Heart left ventricle (tissue), 16 donors: ENCODE measurements at regions not wholly inside any gene's neighbourhood (a gene's known extent, or its start where the extent isn't known, plus 50 kb on each side); places are given as distances from the start of the nearest gene placed in this dataset.

Experiments
- ATAC-seq, 4 donors: fragments of 200-7000 bp; cut with Tn5 transposase; one replicate each; pipeline ENCODE4 v1.9.1; 2020 to 2022; ENCODE audit warnings: moderate library complexity in 4 of 4, mild to moderate bottlenecking in 3 of 4, moderate number of reproducible peaks in 1 of 4
- DNase-seq, 5 donors: peaks; one replicate each; pipeline ENCODE4 v3.0.0-alpha.2; 2020
- H3K27ac ChIP-seq, 12 donors: fragments of 200-600 bp; sonication (generic) in 4 of 12; one replicate each; pipeline versions ENCODE4 v1.5.0 to v1.8.0; 2016 to 2022; ENCODE audit warnings: mild to moderate bottlenecking in 2 of 12
- H3K27me3 ChIP-seq, 9 donors: fragments of 200-600 bp; sonication (generic) in 2 of 9; one replicate each; pipeline versions ENCODE4 v1.5.1 to v1.8.0; 2016 to 2022; ENCODE audit warnings: mild to moderate bottlenecking in 3 of 9
- H3K36me3 ChIP-seq, 9 donors: fragments of 200-600 bp; sonication (generic) in 2 of 9; one replicate each; pipeline versions ENCODE4 v1.5.0 to v1.8.0; 2018 to 2022; ENCODE audit warnings: mild to moderate bottlenecking in 2 of 9
- H3K4me1 ChIP-seq, 12 donors: fragments of 200-600 bp; sonication (generic) in 4 of 12; one replicate each; pipeline versions ENCODE4 v1.5.0 to v1.8.0; 2016 to 2022; ENCODE audit warnings: mild to moderate bottlenecking in 3 of 12
- H3K4me3 ChIP-seq, 12 donors: fragments of 200-600 bp; sonication (generic) in 4 of 12; one replicate each; pipeline versions ENCODE4 v1.5.0 to v1.8.0; 2017 to 2022; ENCODE audit warnings: mild to moderate bottlenecking in 9 of 12, moderate library complexity in 4 of 12
- H3K9me3 ChIP-seq, 12 donors: fragments of 200-600 bp; sonication (generic) in 4 of 12; one replicate each; pipeline versions ENCODE4 v1.5.0 to v1.8.0; 2016 to 2022; ENCODE audit warnings: mild to moderate bottlenecking in 1 of 12
- POLR2A ChIP-seq, 2 donors: fragments of 450-650 bp; IDR thresholded peaks; one replicate each; pipeline ENCODE4 v1.6.1; 2017; ENCODE audit warnings: antibody characterized with exemption in 2 of 2, mild to moderate bottlenecking in 2 of 2, moderate library complexity in 2 of 2
- WGBS, 4 donors: extraction: QIAGEN DNeasy Blood & Tissue Kit in 2 of 4; methylation state at CpG; one replicate each; pipeline versions ENCODE4 v1.1.5 to v1.1.7; 2013 to 2018; 5-methylcytosine and 5-hydroxymethylcytosine counted together
- intact Hi-C, 10 donors: fragments of 100-400 bp; cut with DNase I; formaldehyde crosslinking; loops; one replicate each; pipeline versions ENCODE4 v1.11.1 to v1.14.2; 2022
- TF ChIP-seq, protein P1 (sequence below), 12 donors: fragments of 200-600 bp; sonication (generic) in 4 of 12; IDR thresholded peaks; one replicate each; pipeline versions ENCODE4 v1.5.0 to v1.8.0; 2018 to 2022; ENCODE audit warnings: antibody characterized with exemption in 12 of 12, mild to moderate bottlenecking in 5 of 12
- donor health status: ischemic (EF 13 %, LVEDD 7.1; RV severe dilation, severe dysfunction).
- donor health status: healthy with polysubstance abuse.
- donor health status: DM: no; HTN: yes; CAD: no.
- donor health status: DM: no; HTN: no; CAD: no.
- donor health status: ischemic (EF 25% LVEDD 6.9; RV normal size, moderate dysfunction).
- donor health status: ischemic (EF 25% LVEDD 5.7; RV mildly dilated, moderate dysfunction).
- donor health status: healthy.
- donor health status: DM: yes; HTN: yes; CAD: no.
- donor health status: ischemic (EF 35%, LVEDD 5.7; RV mildly dilated, moderate dysfunction).
- donor health status: nonischemic (EF 11% LVEDD 7.7; RV severe dilation, severe dysfunction).
- donor health status: DM: yes; HTN: yes; CAD: no.
- donor health status: PGD.
- donor health status: ischemic (EF 29% LVEDD 5.4; RV normal size, mild dysfunction).
- donor health status: nonischemic (EF 23%, LVEDD 6.1; RV moderate dilation, normal function).

DNA sequence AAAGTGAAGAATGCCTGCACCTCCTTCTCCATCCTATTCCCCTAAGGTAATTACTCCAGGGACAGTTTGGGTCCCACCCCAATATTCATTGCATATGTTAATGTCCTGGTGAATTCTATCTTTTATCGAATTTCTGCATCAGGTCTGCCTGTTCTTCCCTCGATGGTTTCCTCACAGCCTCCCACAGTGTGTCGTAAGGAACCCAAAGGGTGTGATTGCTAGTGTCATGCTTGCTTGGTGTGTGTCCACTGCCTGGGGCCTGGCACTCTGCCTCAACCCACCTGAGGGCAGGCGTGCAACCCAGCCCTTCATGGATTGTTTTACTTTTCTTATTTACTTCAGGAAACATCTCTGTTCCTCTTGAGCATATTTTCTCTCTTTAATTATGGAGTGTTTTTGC, 60.2 kb upstream of the CYSLTR2 start:
- H3K27ac ChIP-seq = no peak overlapping the region
- TF ChIP-seq, protein P1, sequence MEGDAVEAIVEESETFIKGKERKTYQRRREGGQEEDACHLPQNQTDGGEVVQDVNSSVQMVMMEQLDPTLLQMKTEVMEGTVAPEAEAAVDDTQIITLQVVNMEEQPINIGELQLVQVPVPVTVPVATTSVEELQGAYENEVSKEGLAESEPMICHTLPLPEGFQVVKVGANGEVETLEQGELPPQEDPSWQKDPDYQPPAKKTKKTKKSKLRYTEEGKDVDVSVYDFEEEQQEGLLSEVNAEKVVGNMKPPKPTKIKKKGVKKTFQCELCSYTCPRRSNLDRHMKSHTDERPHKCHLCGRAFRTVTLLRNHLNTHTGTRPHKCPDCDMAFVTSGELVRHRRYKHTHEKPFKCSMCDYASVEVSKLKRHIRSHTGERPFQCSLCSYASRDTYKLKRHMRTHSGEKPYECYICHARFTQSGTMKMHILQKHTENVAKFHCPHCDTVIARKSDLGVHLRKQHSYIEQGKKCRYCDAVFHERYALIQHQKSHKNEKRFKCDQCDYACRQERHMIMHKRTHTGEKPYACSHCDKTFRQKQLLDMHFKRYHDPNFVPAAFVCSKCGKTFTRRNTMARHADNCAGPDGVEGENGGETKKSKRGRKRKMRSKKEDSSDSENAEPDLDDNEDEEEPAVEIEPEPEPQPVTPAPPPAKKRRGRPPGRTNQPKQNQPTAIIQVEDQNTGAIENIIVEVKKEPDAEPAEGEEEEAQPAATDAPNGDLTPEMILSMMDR (IDR thresholded peaks at IDR 0.05) = no peak
- TF ChIP-seq POLR2A (IDR thresholded peaks at IDR 0.05) = no peak
- H3K9me3 ChIP-seq = peaks cover 0 to 16% (median 0%) of the 10 kb centered on the region in 12 donors
- H3K27me3 ChIP-seq = no peaks in the 10 kb centered on the region
- intact Hi-C loops = loop anchor here in 3 of 10 donors (10.0 kb wide), 3 partner anchors 141 to 691 kb away; no protein-coding TSS in a partner anchor
- peaks cover 0 to 5% (median 0%) of the 10 kb centered on the region in 12 donors for H3K4me1 ChIP-seq
- H3K36me3 ChIP-seq = no peaks in the 10 kb centered on the region
- H3K4me3 ChIP-seq = no peak overlapping the region
- 85 to 96% (median 90%) methylated on average over 4 of the region's 4 CpGs for WGBS, 4 donors
- DNase-seq (no peak), ATAC-seq (no peak)

DNA sequence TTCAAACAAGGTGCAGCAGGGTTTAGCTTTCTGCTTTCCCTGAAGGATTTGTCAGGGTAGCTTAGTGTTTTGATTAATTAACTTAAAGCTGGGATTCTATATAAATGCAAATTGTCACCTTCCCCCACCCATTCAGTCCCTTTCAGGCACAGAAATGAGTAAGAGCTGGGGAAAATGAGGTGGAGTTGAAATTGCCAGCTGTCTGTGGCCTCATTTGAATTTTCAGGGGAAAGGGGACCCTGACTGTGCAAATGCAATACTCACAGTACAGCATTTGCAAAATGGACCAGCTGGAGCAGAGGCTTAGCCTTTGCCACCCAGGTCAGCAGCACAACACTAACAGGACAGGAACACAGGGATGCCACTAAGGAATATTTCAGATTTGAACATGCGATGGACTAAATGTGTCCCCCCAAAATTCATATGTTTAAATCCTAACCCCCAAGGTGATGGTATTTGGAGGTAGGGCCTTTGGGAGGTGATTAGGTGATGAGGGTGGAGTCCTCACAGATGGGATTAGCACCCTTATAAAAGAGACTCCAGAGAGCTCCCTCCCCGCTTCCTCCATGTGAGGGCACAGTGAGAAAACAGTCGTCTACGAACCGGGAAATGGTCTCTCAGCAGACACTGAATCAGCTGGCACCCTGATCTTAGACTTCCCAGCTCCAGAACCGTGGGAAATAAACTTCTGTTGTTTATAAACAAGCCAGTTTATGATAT, 59.5 kb upstream of the CYSLTR2 start:
- peaks cover 0 to 17% (median 0%) of the 10 kb centered on the region in 12 donors for H3K9me3 ChIP-seq
- H3K36me3 ChIP-seq = no peaks in the 10 kb centered on the region
- ATAC-seq = no peak
- WGBS, 4 donors = 52 to 68% (median 58%) methylated on average over 6 of the region's 6 CpGs
- intact Hi-C loops = loop anchor here in 6 of 10 donors (2.0 to 10.0 kb wide), 4 partner anchors 141 to 691 kb away; no protein-coding TSS in a partner anchor
- H3K27ac ChIP-seq = peak overlapping the region in 1 of 12 donors; percentile 19
- H3K27me3 ChIP-seq = no peaks in the 10 kb centered on the region
- TF ChIP-seq, protein P1 (IDR thresholded peaks at IDR 0.05) = no peak
- TF ChIP-seq POLR2A (IDR thresholded peaks at IDR 0.05) = no peak
- H3K4me1 ChIP-seq = peaks cover 0 to 5% (median 0%) of the 10 kb centered on the region in 12 donors
- no peak overlapping the region for H3K4me3 ChIP-seq
- no peak for DNase-seq

DNA sequence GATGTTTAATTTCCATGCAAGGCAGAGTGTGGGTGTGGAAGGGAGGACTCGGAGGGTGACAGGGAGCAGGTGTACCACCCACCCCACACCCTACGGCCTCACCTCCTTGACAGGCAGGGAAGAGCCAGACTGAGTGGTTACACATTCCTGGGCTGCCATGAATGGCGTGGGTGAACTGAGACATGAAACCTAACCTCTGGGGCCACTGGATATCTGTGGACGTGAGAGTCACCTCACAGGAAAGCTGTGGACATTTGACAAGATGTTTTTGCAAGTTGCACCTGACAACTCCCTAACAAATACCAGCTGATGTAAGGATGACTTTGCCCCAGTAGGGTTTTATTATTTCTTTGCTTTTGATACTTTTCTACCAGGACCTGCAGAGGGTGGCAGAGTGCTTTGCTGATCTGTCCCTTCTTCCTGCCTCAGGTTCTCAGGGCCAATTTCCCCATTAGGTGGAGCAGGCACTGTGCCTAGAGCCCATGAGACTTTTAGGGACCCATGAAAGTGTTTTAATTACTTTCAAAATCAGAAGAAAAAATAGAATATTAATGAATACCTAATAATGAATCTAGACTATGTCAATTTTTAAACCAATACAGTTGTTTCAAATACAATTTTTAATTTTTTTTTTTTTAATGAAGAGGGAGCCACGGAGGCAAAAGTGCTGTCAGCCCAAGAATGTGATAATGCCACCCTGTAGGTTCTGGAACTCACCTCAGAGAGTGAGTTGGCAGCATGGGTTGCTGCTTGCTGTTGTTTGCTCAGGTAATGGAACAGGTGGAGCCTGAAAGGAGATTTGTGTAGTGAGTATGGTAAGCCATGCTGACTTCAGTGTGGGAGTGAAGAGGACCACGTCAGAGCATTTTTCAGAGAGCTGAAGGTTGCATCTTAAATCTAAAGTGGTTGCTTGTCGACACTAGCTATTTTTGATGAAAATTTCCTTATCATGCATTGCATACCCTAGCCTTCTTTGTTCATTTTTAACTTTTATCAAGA, 58.0 kb upstream of the CYSLTR2 start:
- Histone ChIP-seq H3K9me3 (peaks cover 0 to 17% (median 0%) of the 10 kb centered on the region in 12 donors), H3K27ac (peak overlapping the region in 3 of 12 donors; percentile 22 to 33 (median 32)), H3K4me3 (no peak overlapping the region), H3K4me1 (peaks cover 0 to 8% (median 2%) of the 10 kb centered on the region in 12 donors), H3K36me3 (no peaks in the 10 kb centered on the region), H3K27me3 (no peaks in the 10 kb centered on the region)
- TF ChIP-seq, protein P1 (IDR thresholded peaks at IDR 0.05) = peak; percentile 48 to 80 (median 74)
- TF ChIP-seq POLR2A (IDR thresholded peaks at IDR 0.05) = no peak
- WGBS, 4 donors = 66 to 72% (median 69%) methylated on average over 7 of the region's 7 CpGs
- ATAC-seq (peak; percentile 87 to 96 (median 94)), DNase-seq (peak in 4 of 5 donors; percentile 63 to 76 (median 70))
- intact Hi-C loops = loop anchor here (1.0 to 10.0 kb wide), 8 partner anchors 139 to 689 kb away; no protein-coding TSS in a partner anchor
